Activated CD8-positive, alpha-beta T cell treated with anti-CD3 and anti-CD28 coated beads for 36 hours (primary cell): ENCODE measurements at regions not wholly inside any gene's neighbourhood (a gene's known extent, or its start where the extent isn't known, plus 50 kb on each side); places are given as distances from the start of the nearest gene placed in this dataset.

ENCODE experiments used
- ATAC-seq: fragments of 200-7000 bp; cut with Tn5 transposase; one replicate; pipeline ENCODE4 v1.10.0; 2021; ENCODE audit warnings: mild to moderate bottlenecking, moderate library complexity
- CTCF ChIA-PET: fragments of 350-600 bp; sonication (Branson Sonifier 250); formaldehyde crosslinking; loops from one replicate; lab custom pipeline; 2021; ENCODE audit warnings: antibody characterized with exemption; lab: Charles Lee
- POLR2A ChIA-PET: fragments of 350-600 bp; sonication (Branson Sonifier 250); formaldehyde crosslinking; loops from one replicate; lab custom pipeline; 2021; ENCODE audit warnings: antibody characterized with exemption; lab: Charles Lee
- DNase-seq: peaks from one replicate; pipeline ENCODE4 v3.0.0-alpha.2; 2020
- H3K27ac Mint-ChIP-seq: one replicate; pipeline ENCODE4 v1.8.0; 2021; ENCODE audit warnings: mild to moderate bottlenecking, mixed read lengths
- H3K27me3 Mint-ChIP-seq: one replicate; pipeline ENCODE4 v1.8.0; 2021; ENCODE audit warnings: mixed read lengths
- H3K36me3 Mint-ChIP-seq: one replicate; pipeline ENCODE4 v1.8.0; 2021; ENCODE audit warnings: low read depth, mixed read lengths
- H3K4me1 Mint-ChIP-seq: one replicate; pipeline ENCODE4 v1.8.0; 2021; ENCODE audit warnings: low read depth, mixed read lengths
- H3K4me3 Mint-ChIP-seq: one replicate; pipeline ENCODE4 v1.8.0; 2021; ENCODE audit warnings: mild to moderate bottlenecking, moderate library complexity, mixed read lengths
- H3K9me3 Mint-ChIP-seq: one replicate; pipeline ENCODE4 v1.8.0; 2021; ENCODE audit warnings: mixed read lengths
- intact Hi-C: fragments of 100-400 bp; cut with micrococcal nuclease; formaldehyde crosslinking; loops from one replicate; pipeline ENCODE4 v1.10.0; 2022
- TF ChIP-seq, protein P1 (sequence below): fragments of 200-600 bp; IDR thresholded peaks from one replicate; pipeline ENCODE4 v1.8.0; 2022; ENCODE audit warnings: antibody characterized with exemption, mild to moderate bottlenecking

DNA sequence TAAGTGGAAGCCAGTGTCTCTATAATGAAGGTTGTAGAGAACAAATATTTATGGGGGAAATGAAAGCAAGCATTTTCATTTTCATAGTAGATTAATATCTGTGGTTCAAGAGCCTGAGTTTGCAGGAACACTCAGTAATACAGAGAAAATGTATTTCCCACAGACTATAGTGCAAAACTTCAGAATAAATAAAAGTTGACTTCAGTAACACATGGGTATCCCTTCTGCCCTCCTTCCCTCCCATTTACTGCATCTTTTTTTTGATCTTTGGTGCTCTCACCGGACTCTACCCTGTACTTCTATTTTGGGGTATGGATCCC is 75.3 kb upstream of the AMN1 start:
- Mint-ChIP-seq H3K9me3 (peaks cover 9% of the 10 kb centered on the region), H3K27me3 (no peaks in the 10 kb centered on the region), H3K27ac (peak overlapping the region; percentile 91), H3K36me3 (peaks cover 20% of the 10 kb centered on the region), H3K4me3 (peak overlapping the region; percentile 70), H3K4me1 (peaks cover 50% of the 10 kb centered on the region)
- intact Hi-C loops: loop anchor here (10.0 kb wide), 2 partner anchors 69 to 91 kb away; no protein-coding TSS in a partner anchor
- TF ChIP-seq, protein P1, sequence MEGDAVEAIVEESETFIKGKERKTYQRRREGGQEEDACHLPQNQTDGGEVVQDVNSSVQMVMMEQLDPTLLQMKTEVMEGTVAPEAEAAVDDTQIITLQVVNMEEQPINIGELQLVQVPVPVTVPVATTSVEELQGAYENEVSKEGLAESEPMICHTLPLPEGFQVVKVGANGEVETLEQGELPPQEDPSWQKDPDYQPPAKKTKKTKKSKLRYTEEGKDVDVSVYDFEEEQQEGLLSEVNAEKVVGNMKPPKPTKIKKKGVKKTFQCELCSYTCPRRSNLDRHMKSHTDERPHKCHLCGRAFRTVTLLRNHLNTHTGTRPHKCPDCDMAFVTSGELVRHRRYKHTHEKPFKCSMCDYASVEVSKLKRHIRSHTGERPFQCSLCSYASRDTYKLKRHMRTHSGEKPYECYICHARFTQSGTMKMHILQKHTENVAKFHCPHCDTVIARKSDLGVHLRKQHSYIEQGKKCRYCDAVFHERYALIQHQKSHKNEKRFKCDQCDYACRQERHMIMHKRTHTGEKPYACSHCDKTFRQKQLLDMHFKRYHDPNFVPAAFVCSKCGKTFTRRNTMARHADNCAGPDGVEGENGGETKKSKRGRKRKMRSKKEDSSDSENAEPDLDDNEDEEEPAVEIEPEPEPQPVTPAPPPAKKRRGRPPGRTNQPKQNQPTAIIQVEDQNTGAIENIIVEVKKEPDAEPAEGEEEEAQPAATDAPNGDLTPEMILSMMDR: no peak
- ChIA-PET POLR2A (interaction anchor here (1.1 to 1.2 kb wide), 2 partner anchors 9 to 157 kb away, joined by 3 to 4 read pairs; no protein-coding TSS in a partner anchor), CTCF (no interaction called here)
- no peak for DNase-seq
- peak; percentile 38 for ATAC-seq

DNA sequence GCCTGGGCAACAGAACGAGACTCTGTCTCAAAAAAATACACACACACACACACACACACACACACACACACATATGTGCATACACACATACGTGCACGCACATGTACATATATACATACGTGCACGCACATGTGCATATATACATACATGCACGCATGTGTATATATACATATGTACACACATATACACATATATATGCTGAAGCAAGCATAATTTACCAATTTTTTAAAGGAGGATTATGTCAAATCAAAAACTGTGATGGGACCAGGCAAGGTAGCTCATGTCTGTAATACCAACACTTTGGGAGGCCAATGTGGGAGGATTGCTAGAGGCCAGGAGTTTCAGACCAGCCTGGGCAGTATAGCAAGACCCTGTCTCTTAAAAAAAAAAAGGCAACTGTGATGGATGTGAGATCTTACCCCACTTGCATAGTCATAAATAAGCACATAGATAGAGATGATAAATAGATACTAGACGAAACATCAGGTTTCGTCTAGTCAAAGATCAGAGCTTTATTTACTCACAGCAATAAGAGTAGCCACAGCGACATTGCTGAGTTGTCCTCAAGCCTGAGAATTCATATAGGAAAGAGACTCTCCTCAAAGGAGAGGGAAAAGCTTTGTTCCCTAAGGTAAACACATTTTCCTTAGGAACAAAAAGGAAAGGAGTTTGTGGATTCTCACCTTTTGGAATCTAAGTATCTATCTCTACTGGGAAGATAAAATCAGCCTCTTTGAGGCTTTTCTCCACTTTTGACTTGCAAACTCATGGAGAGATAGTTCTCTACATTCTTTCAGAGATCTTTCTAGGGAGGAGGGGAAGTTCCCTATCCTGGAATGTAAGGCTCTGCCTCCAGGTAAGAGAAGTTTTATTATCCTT is 74.7 kb upstream of the AMN1 start:
- peaks cover 20% of the 10 kb centered on the region for H3K36me3 Mint-ChIP-seq
- CTCF ChIA-PET: no interaction called here
- DNase-seq (no peak), ATAC-seq (no peak)
- no peaks in the 10 kb centered on the region for H3K27me3 Mint-ChIP-seq
- TF ChIP-seq, protein P1: no peak
- peaks cover 50% of the 10 kb centered on the region for H3K4me1 Mint-ChIP-seq
- peak overlapping the region; percentile 70 for H3K4me3 Mint-ChIP-seq
- intact Hi-C loops: loop anchor here (10.0 kb wide), 2 partner anchors 69 to 91 kb away; no protein-coding TSS in a partner anchor
- POLR2A ChIA-PET: interaction anchor here (1.1 to 1.2 kb wide), 2 partner anchors 9 to 158 kb away, joined by 3 to 4 read pairs; no protein-coding TSS in a partner anchor
- no peak overlapping the region for H3K27ac Mint-ChIP-seq
- peaks cover 9% of the 10 kb centered on the region for H3K9me3 Mint-ChIP-seq

DNA sequence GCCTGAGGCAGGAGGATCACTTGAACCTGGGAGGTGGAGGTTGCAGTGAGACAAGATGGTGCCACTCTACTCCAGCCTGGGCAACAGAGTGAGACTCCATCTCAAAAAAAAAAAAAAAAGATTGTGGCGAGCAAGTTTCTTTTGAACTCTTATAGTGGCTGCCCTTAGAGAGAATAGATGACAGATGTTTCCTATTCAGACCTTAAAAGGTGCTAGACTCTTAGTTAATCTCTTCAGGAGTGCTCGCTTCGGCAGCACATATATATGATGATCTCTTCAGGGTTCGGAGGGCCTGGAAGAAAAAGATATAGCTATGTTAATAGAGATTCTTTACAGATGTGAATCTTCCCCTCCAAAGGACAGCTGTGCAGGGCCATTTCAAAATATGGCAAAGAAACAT is 73.1 kb upstream of the AMN1 start:
- Mint-ChIP-seq H3K36me3 (peaks cover 20% of the 10 kb centered on the region), H3K27me3 (no peaks in the 10 kb centered on the region), H3K4me1 (peaks cover 46% of the 10 kb centered on the region), H3K9me3 (peaks cover 9% of the 10 kb centered on the region), H3K4me3 (no peak overlapping the region), H3K27ac (peak overlapping the region; percentile 21)
- no peak for DNase-seq
- ChIA-PET POLR2A (interaction anchor here (1.1 kb wide), 1 partner anchor 159 kb away, joined by 4 read pairs; no protein-coding TSS in a partner anchor), CTCF (no interaction called here)
- ATAC-seq: no peak
- intact Hi-C loops: loop anchor here (10.0 kb wide), 2 partner anchors 67 to 93 kb away; no protein-coding TSS in a partner anchor
- TF ChIP-seq, protein P1: no peak

DNA sequence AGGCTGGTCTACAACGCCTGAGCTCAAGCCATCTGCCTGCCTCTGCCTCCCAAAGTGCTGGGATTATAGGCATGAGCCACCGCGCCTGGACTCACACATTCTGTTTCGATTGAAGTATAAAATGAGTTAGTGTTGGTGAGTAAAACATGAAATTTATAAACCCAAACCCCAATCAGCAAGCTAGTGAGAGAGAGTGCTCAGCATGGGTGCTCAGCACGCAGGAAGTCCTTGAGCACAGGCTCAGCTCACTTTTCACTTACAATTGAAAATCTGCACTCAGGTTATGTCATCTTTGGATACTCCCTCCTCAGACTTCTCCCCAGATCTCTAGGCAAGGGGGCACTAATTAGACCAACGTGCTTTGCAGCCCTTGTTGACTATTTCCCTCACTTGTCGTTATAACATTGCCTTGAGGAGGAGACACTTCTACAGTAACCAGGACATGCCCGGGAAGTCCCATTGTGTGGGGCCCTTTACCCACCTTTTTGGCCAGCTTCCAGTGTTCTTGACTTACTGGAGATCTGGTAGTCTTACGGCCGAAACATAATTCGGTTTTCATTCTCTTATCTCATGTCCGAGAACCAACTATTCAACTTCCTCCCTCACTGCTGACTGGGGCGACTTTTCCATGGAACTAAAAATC is 68.5 kb upstream of the AMN1 start:
- no peaks in the 10 kb centered on the region for H3K27me3 Mint-ChIP-seq
- DNase-seq (peak; percentile 41), ATAC-seq (peak; percentile 70)
- H3K36me3 Mint-ChIP-seq: peaks cover 5% of the 10 kb centered on the region
- H3K4me3 Mint-ChIP-seq: peak overlapping the region; percentile 22
- H3K9me3 Mint-ChIP-seq: peaks cover 3% of the 10 kb centered on the region
- peak overlapping the region; percentile 82 for H3K27ac Mint-ChIP-seq
- CTCF ChIA-PET: interaction anchor here (0.7 to 0.9 kb wide), 2 partner anchors 12 to 25 kb away, joined by 3 read pairs; no protein-coding TSS in a partner anchor
- intact Hi-C loops: no loop called here
- TF ChIP-seq, protein P1: no peak
- peaks cover 32% of the 10 kb centered on the region for H3K4me1 Mint-ChIP-seq
- POLR2A ChIA-PET: interaction anchor here (1.0 to 1.2 kb wide), 2 partner anchors 95 to 161 kb away, joined by 3 to 4 read pairs; no protein-coding TSS in a partner anchor
